DOHH2 (cell line): ENCODE measurements at regions not wholly inside any gene's neighbourhood (a gene's known extent, or its start where the extent isn't known, plus 50 kb on each side); places are given as distances from the start of the nearest gene placed in this dataset.

Experiments used
- H3F3A ChIP-seq: fragments of 200-600 bp; sonication (generic), shearing (Covaris generic); 2 replicates; pipeline ENCODE4 v1.6.0; 2016; ENCODE audit warnings: antibody characterized with exemption, mild to moderate bottlenecking; ENCODE audit not compliant: control insufficient read depth, insufficient read depth
- H3K27ac ChIP-seq: fragments of 200-600 bp; sonication (generic); 2 replicates; pipeline ENCODE4 v1.5.1; 2014; ENCODE audit warnings: low read depth, mild to moderate bottlenecking, low read length, moderate library complexity
- H3K27me3 ChIP-seq: fragments of 200-600 bp; sonication (generic); 2 replicates; pipeline ENCODE4 v1.6.1; 2014; ENCODE audit warnings: mild to moderate bottlenecking, low read length, mixed read lengths; ENCODE audit not compliant: control insufficient read depth
- H3K36me3 ChIP-seq: fragments of 200-600 bp; sonication (generic); 2 replicates; pipeline ENCODE4 v1.6.1; 2014; ENCODE audit warnings: mild to moderate bottlenecking, low read length, moderate library complexity, mixed read lengths; ENCODE audit not compliant: control insufficient read depth
- H3K4me1 ChIP-seq: fragments of 200-600 bp; sonication (generic); 2 replicates; pipeline ENCODE4 v1.6.1; 2014; ENCODE audit warnings: mild to moderate bottlenecking, low read length, mixed read lengths; ENCODE audit not compliant: control insufficient read depth
- H3K4me2 ChIP-seq: fragments of 200-600 bp; sonication (generic); 2 replicates; pipeline ENCODE4 v1.6.0; 2014; ENCODE audit warnings: mild to moderate bottlenecking, low read length, moderate library complexity
- H3K4me3 ChIP-seq: fragments of 200-600 bp; sonication (generic); 2 replicates; pipeline ENCODE4 v1.5.1; 2014; ENCODE audit warnings: mild to moderate bottlenecking, low read length, mixed read lengths
- H3K79me2 ChIP-seq: fragments of 200-600 bp; sonication (generic); 2 replicates; pipeline ENCODE4 v1.6.1; 2014; ENCODE audit warnings: mild to moderate bottlenecking, low read length, mixed read lengths; ENCODE audit not compliant: control insufficient read depth
- H3K9me2 ChIP-seq: fragments of 200-600 bp; sonication (generic); replicated peaks from 2 replicates; pipeline ENCODE4 v1.6.1; 2014; ENCODE audit warnings: mild to moderate bottlenecking, low read length, mixed read lengths; ENCODE audit not compliant: control insufficient read depth
- H3K9me3 ChIP-seq: fragments of 200-600 bp; sonication (generic); 2 replicates; pipeline ENCODE4 v1.6.1; 2014; ENCODE audit warnings: antibody characterized with exemption, low read length, mixed read lengths; ENCODE audit not compliant: control insufficient read depth, insufficient read depth
- H4K20me1 ChIP-seq: fragments of 200-600 bp; sonication (generic); 2 replicates; pipeline ENCODE4 v1.6.0; 2014; ENCODE audit warnings: low read depth, mild to moderate bottlenecking, antibody characterized with exemption, low read length, moderate library complexity; ENCODE audit not compliant: control insufficient read depth, insufficient read depth
- EZH2phosphoT487 ChIP-seq: fragments of 200-600 bp; sonication (generic); IDR thresholded peaks from 2 replicates; pipeline ENCODE4 v1.6.1; 2017; ENCODE audit warnings: borderline replicate concordance, mild to moderate bottlenecking, antibody characterized with exemption, low read length, moderate library complexity, mixed read lengths
- TF ChIP-seq, protein P1 (sequence below): fragments of 200-600 bp; sonication (generic); IDR thresholded peaks from one replicate; pipeline ENCODE4 v1.5.1; 2014; ENCODE audit warnings: antibody characterized with exemption, mild to moderate bottlenecking, low read depth, low read length; ENCODE audit not compliant: poor library complexity, severe bottlenecking

DNA sequence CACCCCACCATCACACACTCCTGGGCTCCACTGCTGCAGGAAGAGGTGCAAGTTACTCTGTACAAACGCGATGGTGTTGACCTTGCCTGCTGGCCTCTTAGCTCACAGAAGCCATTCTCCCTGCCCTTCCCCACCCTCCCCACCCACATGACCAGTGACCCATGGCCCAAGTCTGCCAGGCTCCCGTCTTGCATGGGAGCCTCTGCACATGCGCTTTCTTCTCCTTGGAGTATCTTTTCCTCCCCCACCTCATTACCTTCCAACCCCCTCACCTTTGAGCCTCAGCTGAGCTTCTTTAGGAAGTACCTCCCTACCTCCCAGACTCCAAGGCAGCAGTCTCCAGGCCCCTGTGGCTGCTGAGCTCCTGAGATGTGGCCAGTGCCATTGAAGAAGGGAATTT is 337.7 kb upstream of the ZNF32 start:
- Histone ChIP-seq H3K79me2 (no peaks in the 10 kb centered on the region), H3K9me3 (no peaks in the 10 kb centered on the region), H3K4me3 (no peak overlapping the region), H3K36me3 (no peaks in the 10 kb centered on the region), H3F3A (no peaks in the 10 kb centered on the region), H3K4me2 (no peak overlapping the region), H3K9me2 (no peaks in the 10 kb centered on the region), H4K20me1 (no peaks in the 10 kb centered on the region), H3K27ac (no peak overlapping the region), H3K4me1 (no peaks in the 10 kb centered on the region), H3K27me3 (no peaks in the 10 kb centered on the region)
- TF ChIP-seq EZH2phosphoT487, result no peak
- TF ChIP-seq, protein P1, sequence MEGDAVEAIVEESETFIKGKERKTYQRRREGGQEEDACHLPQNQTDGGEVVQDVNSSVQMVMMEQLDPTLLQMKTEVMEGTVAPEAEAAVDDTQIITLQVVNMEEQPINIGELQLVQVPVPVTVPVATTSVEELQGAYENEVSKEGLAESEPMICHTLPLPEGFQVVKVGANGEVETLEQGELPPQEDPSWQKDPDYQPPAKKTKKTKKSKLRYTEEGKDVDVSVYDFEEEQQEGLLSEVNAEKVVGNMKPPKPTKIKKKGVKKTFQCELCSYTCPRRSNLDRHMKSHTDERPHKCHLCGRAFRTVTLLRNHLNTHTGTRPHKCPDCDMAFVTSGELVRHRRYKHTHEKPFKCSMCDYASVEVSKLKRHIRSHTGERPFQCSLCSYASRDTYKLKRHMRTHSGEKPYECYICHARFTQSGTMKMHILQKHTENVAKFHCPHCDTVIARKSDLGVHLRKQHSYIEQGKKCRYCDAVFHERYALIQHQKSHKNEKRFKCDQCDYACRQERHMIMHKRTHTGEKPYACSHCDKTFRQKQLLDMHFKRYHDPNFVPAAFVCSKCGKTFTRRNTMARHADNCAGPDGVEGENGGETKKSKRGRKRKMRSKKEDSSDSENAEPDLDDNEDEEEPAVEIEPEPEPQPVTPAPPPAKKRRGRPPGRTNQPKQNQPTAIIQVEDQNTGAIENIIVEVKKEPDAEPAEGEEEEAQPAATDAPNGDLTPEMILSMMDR, result no peak

DNA sequence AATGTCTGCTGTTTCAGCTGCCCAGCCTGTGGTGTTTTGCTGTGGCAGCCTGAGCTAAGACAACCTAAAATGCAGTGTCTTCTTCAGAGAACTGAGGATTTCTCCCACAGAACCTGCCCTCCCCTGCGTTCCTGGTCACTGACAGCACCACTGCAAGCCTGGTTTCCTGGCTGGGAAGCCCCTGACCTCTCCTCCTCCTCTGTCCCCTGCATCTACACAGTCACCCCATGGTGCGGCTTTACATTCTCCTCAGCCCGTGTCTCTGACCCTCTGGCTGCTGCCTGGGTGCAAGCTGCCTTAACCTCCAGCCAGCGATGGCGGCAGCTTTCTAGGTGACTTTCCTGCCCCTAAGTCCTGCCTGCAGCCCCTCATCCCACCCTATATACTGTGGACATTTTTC is 337.3 kb upstream of the ZNF32 start:
- Histone ChIP-seq H3K9me3 (no peaks in the 10 kb centered on the region), H3F3A (no peaks in the 10 kb centered on the region), H3K79me2 (no peaks in the 10 kb centered on the region), H3K4me1 (no peaks in the 10 kb centered on the region), H3K4me2 (no peak overlapping the region), H3K27ac (no peak overlapping the region), H3K27me3 (no peaks in the 10 kb centered on the region), H4K20me1 (no peaks in the 10 kb centered on the region), H3K9me2 (no peaks in the 10 kb centered on the region), H3K4me3 (no peak overlapping the region), H3K36me3 (no peaks in the 10 kb centered on the region)
- no peak for TF ChIP-seq EZH2phosphoT487
- TF ChIP-seq, protein P1, result no peak

DNA sequence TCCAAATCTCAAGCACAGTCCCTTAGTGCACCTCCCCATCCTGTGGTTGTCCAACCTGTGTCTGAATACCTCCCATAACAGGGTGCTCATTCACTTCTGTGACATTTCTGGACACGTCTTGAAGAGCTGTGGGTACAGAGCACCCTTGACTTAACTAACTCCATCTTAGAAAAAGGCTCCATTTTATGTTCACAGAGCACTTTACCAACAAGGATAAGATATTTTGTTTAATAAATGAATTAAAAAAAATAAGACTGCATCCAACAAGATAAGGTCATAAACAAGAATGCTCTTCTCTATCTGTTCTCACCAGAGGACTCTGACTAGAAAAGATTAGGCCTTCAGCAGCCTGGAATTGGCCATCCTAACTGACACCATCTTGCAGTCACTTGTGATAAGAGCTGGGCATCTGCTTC is 335.2 kb upstream of the ZNF32 start:
- no peaks in the 10 kb centered on the region for H3K36me3 ChIP-seq
- H3K4me2 ChIP-seq, result no peak overlapping the region
- no peaks in the 10 kb centered on the region for H3F3A ChIP-seq
- H3K27me3 ChIP-seq, result no peaks in the 10 kb centered on the region
- H3K4me3 ChIP-seq, result no peak overlapping the region
- TF ChIP-seq, protein P1, result no peak
- TF ChIP-seq EZH2phosphoT487, result no peak
- H3K9me3 ChIP-seq, result no peaks in the 10 kb centered on the region
- no peak overlapping the region for H3K27ac ChIP-seq
- no peaks in the 10 kb centered on the region for H3K79me2 ChIP-seq
- no peaks in the 10 kb centered on the region for H4K20me1 ChIP-seq
- H3K9me2 ChIP-seq, result no peaks in the 10 kb centered on the region
- H3K4me1 ChIP-seq, result no peaks in the 10 kb centered on the region

DNA sequence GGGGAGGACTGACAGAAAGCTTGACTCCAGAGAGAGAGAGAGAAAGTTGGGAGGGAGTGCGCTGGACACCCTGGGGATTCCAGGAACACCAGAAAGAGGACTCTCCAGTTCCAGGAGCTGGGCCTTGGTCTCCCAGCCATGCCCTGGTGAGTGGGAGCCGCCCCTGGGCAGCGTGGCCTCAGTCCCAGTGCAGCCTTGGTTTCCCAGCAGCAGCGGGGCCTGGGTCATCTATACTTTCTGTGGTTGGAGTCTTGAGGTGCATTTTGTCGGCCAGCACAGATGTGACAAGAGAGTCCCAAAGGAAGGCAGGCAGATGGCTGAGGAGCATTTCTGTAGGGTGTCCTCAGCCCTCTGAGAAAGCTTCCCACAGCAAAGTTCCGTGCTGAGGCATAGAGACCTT is 334.7 kb upstream of the ZNF32 start:
- Histone ChIP-seq H3K9me2 (no peaks in the 10 kb centered on the region), H3K79me2 (no peaks in the 10 kb centered on the region), H3K27me3 (no peaks in the 10 kb centered on the region), H3K4me3 (no peak overlapping the region), H3F3A (no peaks in the 10 kb centered on the region), H3K27ac (no peak overlapping the region), H3K36me3 (no peaks in the 10 kb centered on the region), H4K20me1 (no peaks in the 10 kb centered on the region), H3K4me2 (no peak overlapping the region), H3K9me3 (no peaks in the 10 kb centered on the region), H3K4me1 (no peaks in the 10 kb centered on the region)
- TF ChIP-seq, protein P1, result no peak
- no peak for TF ChIP-seq EZH2phosphoT487
